ENCODE measurements at regions not wholly inside any gene's neighbourhood (a gene's known extent, or its start where the extent isn't known, plus 50 kb on each side); places are given as distances from the start of the nearest gene placed in this dataset.

- no peak for DNase-seq (ENCODE audit: extremely low read depth in 1 of 2, low read depth in 1 of 2)
Measured at GRCh38 chr12:30874455-30875321, 51.9 kb upstream of the TSPAN11 start.

GRCh38 chr12:30870491-30871265 is 55.9 kb upstream of the TSPAN11 start:
- DNase-seq (ENCODE audit: extremely low read depth in 1 of 2, low read depth in 1 of 2): no peak

GRCh38 chr12:30867415-30867814 is 59.1 kb upstream of the TSPAN11 start:
- DNase-seq (ENCODE audit: extremely low read depth in 1 of 2, low read depth in 1 of 2): no peak

GRCh38 chr12:30866256-30866655 is 60.3 kb upstream of the TSPAN11 start:
- DNase-seq (ENCODE audit: extremely low read depth in 1 of 2, low read depth in 1 of 2): no peak

GRCh38 chr12:30863839-30864238 is 62.7 kb upstream of the TSPAN11 start:
- no peak for DNase-seq (ENCODE audit: extremely low read depth in 1 of 2, low read depth in 1 of 2)

- DNase-seq (ENCODE audit: extremely low read depth in 1 of 2, low read depth in 1 of 2): no peak
Measured at GRCh38 chr12:30862486-30862885, 64.1 kb upstream of the TSPAN11 start.

GRCh38 chr12:30859226-30859625 is 67.3 kb upstream of the TSPAN11 start:
- no peak for DNase-seq (ENCODE audit: extremely low read depth in 1 of 2, low read depth in 1 of 2)

- no peak for DNase-seq (ENCODE audit: extremely low read depth in 1 of 2, low read depth in 1 of 2)
Measured at GRCh38 chr12:30858471-30858870, 68.1 kb upstream of the TSPAN11 start.

- DNase-seq (ENCODE audit: extremely low read depth in 1 of 2, low read depth in 1 of 2): no peak
Measured at GRCh38 chr12:30853561-30854133, 72.9 kb upstream of the TSPAN11 start.

- DNase-seq (ENCODE audit: extremely low read depth in 1 of 2, low read depth in 1 of 2): no peak
Measured at GRCh38 chr12:30850684-30851083, 75.9 kb upstream of the TSPAN11 start.

GRCh38 chr12:30847259-30847658 is 79.3 kb upstream of the TSPAN11 start:
- no peak for DNase-seq (ENCODE audit: extremely low read depth in 1 of 2, low read depth in 1 of 2)

GRCh38 chr12:30846776-30847175 is 79.8 kb upstream of the TSPAN11 start:
- DNase-seq (ENCODE audit: extremely low read depth in 1 of 2, low read depth in 1 of 2): no peak

- DNase-seq (ENCODE audit: extremely low read depth in 1 of 2, low read depth in 1 of 2): no peak
Measured at GRCh38 chr12:30845676-30846075, 80.9 kb upstream of the TSPAN11 start.

GRCh38 chr12:30843211-30843610 is 83.3 kb upstream of the TSPAN11 start:
- DNase-seq (ENCODE audit: extremely low read depth in 1 of 2, low read depth in 1 of 2): no peak

GRCh38 chr12:30840715-30841114 is 85.8 kb upstream of the TSPAN11 start:
- no peak for DNase-seq (ENCODE audit: extremely low read depth in 1 of 2, low read depth in 1 of 2)

GRCh38 chr12:30839643-30840220 is 85.0 kb upstream of the CAPRIN2 start:
- no peak for DNase-seq (ENCODE audit: extremely low read depth in 1 of 2, low read depth in 1 of 2)

GRCh38 chr12:30837595-30837994 is 82.8 kb upstream of the CAPRIN2 start:
- no peak for DNase-seq (ENCODE audit: extremely low read depth in 1 of 2, low read depth in 1 of 2)

- no peak for DNase-seq (ENCODE audit: extremely low read depth in 1 of 2, low read depth in 1 of 2)
Measured at GRCh38 chr12:30836656-30837445, 82.1 kb upstream of the CAPRIN2 start.

GRCh38 chr12:30835216-30835615 is 80.5 kb upstream of the CAPRIN2 start:
- DNase-seq (ENCODE audit: extremely low read depth in 1 of 2, low read depth in 1 of 2): no peak

- DNase-seq (ENCODE audit: extremely low read depth in 1 of 2, low read depth in 1 of 2): no peak
Measured at GRCh38 chr12:30830751-30831150, 76.0 kb upstream of the CAPRIN2 start.

- no peak for DNase-seq (ENCODE audit: extremely low read depth in 1 of 2, low read depth in 1 of 2)
Measured at GRCh38 chr12:30829876-30830275, 75.1 kb upstream of the CAPRIN2 start.
